ENCODE measurements at regions not wholly inside any gene's neighbourhood (a gene's known extent, or its start where the extent isn't known, plus 50 kb on each side); places are given as distances from the start of the nearest gene placed in this dataset.

DNA sequence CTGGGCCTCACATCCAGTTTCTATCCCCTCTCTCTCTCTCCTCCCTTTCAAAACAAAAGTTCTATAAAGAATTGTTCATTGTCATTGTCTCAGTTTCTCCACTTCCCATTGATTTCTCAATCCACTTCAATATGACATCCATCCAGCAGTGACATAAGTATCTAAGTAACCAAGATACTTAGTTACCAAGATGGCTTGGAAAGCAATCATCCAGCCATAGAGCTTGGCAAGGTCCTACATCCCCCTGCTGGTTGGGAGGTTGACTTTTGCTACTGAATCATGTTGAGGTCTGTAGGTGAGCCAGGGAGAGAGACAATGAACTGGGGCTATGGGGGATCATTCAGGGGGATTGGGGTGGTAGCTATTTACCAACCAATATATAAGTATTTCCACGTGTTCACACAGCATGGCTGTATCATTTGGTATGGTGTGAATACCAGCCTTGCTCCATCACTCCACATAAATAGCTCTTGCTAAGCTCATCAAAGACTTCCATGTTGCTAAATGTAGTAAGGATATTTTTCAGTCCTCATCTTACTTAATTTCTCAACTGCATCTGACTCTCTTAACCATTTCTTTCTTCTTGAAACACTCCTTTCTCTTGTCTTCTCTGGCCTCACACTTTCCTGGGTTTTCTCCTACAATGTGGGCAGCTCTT, 58.8 kb upstream of the NTRK3 start:
- DNase-seq (ENCODE audit: low spot score), result no peak

DNA sequence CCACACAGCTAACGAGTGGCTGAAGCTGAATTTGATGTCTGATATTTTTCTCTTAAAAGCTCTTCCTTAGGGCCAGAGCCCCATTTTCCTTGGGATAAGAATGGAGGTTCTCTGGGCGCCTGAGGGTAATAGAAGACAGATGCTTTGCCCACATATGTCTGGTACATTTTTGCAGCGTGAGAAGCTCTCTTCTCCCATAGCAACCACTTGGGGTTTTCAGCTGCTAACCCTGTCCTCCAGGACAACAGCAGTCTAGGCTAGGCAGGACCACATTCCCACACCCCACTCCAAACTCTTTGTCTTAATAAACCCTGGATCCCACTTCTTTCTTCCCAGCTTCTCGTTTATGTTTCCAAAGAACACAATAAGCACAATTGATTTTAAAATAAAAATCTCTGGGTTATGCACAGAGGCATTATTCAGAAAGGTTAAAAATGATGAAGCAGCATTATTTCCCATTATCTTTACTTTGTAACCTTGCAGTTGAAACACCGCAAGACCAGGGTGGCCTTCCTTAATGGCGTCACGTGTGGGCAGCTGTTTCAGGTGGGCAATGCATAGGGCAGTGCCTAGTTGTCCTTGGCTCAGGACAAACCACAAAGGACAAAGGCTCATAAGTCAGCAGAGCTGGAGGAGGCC, 56.5 kb upstream of the NTRK3 start:
- no peak for DNase-seq (ENCODE audit: low spot score)

DNA sequence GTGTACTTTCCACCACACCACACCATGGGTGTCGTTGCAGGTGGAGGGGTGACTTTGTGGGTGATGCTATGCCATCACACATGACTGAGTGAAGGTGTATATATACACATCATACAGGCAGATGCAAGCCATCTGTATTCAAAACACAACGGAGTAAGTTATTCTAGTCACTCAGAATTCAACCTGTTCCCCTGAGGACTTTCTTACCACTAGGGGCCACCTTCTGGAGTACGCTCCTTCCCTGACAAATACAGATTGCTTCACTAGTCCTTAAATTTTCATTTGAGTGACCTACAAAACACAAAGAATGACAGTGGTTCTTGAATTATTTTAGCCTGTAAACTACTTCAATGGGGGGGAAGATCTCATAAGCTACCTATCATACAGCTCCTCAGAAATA, 52.8 kb upstream of the NTRK3 start:
- DNase-seq (ENCODE audit: low spot score), result no peak

DNA sequence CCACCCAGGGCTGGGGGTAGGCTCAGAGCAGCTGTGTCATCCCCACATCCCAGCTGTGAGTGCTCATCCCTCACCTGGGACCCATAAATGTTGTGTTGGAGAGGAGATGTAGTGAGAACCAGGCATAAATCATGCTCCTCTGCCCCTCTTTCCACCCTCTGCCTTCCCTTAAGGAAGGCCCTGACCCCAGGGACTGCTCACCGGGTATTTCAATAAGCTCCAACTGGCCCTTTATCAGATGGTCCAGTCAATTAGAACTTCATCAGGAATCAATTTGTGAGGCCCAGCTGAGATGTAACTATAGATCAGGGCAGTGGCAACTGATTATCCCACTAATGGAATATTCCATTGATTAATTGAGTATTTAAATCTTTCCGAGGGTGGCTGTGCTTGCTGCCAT, 50.8 kb upstream of the NTRK3 start:
- DNase-seq (ENCODE audit: low spot score), result no peak

Measured in D341Med (cell line).